GM12891 (cell line): ENCODE measurements at regions not wholly inside any gene's neighbourhood (a gene's known extent, or its start where the extent isn't known, plus 50 kb on each side); places are given as distances from the start of the nearest gene placed in this dataset.

ENCODE experiments used
- POLR2A ChIP-seq: IDR thresholded peaks from 2 replicates; pipeline ENCODE4 v1.6.1; 2011; ENCODE audit warnings: low read depth, low read length, control low read depth
- POLR2AphosphoS5 ChIP-seq: IDR thresholded peaks from 2 replicates; pipeline ENCODE4 v1.6.1; 2011; ENCODE audit warnings: low read depth, low read length, control low read depth
- SPI1 ChIP-seq: IDR thresholded peaks from 2 replicates; pipeline ENCODE4 v1.6.1; 2011; ENCODE audit warnings: low read depth, low read length, control low read depth

- TF ChIP-seq POLR2A = no peak
- no peak for TF ChIP-seq POLR2AphosphoS5
- TF ChIP-seq SPI1 = no peak
These were observed 55.3 kb downstream of the DNAAF9 start for GRCh38 chr20:3352202-3352601.
